Ovary (tissue), 3 donors: ENCODE measurements at regions not wholly inside any gene's neighbourhood (a gene's known extent, or its start where the extent isn't known, plus 50 kb on each side); places are given as distances from the start of the nearest gene placed in this dataset.

Experiments used
- EP300 ChIP-seq: sonication (generic); formaldehyde crosslinking; IDR thresholded peaks from one replicate; pipeline ENCODE4 v1.6.1; 2017; ENCODE audit warnings: antibody characterized with exemption
- POLR2A ChIP-seq: fragments of 450-650 bp; IDR thresholded peaks from one replicate; pipeline ENCODE4 v1.6.1; 2017; ENCODE audit warnings: antibody characterized with exemption, mild to moderate bottlenecking, moderate library complexity
- TF ChIP-seq, protein P1 (sequence below), 3 donors: fragments of 450-650 bp in 2 of 3; fragments of 200-600 bp in 1 of 3; IDR thresholded peaks; one replicate each; pipeline versions ENCODE4 v1.5.1 to v1.8.0; 2016 to 2022; ENCODE audit warnings: antibody characterized with exemption in 3 of 3, mild to moderate bottlenecking in 1 of 3
- donor health status: DM: no; HTN: no; CAD: no.

DNA sequence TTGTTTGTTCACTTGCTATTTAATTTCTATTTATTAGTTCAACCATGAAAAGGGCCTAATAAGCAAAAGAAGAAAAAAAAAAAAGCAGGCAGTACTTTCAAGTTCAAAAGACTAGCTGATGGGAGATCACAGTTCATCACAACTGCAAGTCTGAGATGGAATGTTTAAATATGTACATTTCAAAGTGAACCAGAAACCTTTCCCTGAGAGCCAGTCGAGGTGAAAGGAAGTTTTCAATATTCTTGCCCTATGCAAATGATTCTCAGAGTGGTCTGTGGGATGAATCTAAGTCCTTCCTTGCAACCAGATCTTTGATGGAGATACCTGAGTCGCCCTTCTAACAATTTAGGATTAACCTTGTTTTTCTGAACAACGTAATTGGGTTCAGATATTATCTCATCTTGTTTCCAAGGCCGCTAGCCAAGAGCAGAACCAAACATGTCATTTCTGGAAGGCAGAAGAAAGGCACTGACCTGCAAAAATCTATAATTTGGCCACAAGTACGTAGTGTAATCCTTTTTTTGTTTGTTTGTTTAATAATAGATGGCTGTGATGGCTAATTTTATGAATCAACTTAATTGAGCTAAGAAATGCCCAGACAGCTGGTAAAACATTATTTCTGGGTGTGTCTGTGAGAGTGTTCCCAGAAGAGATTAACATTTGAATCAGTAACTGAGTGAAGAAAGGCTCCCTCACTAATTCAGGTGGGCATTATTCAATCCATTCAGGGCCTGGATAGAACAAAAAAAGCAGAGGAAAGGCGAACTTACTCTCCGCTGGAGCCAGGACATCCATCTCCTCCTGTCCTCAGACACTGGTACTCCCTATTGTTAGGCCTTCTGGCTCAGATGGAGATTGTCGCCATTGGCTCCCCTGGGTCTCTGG is 171.1 kb upstream of the TMPO start:
- TF ChIP-seq, protein P1, sequence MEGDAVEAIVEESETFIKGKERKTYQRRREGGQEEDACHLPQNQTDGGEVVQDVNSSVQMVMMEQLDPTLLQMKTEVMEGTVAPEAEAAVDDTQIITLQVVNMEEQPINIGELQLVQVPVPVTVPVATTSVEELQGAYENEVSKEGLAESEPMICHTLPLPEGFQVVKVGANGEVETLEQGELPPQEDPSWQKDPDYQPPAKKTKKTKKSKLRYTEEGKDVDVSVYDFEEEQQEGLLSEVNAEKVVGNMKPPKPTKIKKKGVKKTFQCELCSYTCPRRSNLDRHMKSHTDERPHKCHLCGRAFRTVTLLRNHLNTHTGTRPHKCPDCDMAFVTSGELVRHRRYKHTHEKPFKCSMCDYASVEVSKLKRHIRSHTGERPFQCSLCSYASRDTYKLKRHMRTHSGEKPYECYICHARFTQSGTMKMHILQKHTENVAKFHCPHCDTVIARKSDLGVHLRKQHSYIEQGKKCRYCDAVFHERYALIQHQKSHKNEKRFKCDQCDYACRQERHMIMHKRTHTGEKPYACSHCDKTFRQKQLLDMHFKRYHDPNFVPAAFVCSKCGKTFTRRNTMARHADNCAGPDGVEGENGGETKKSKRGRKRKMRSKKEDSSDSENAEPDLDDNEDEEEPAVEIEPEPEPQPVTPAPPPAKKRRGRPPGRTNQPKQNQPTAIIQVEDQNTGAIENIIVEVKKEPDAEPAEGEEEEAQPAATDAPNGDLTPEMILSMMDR (IDR thresholded peaks at IDR 0.05): no peak
- TF ChIP-seq POLR2A (no peak), EP300 (no peak)
